Psoas muscle (tissue), 7 donors: ENCODE measurements at regions not wholly inside any gene's neighbourhood (a gene's known extent, or its start where the extent isn't known, plus 50 kb on each side); places are given as distances from the start of the nearest gene placed in this dataset.
"Not testable (repeated sequence)": the region's sequence is repeated elsewhere in the genome, so short reads cannot be mapped to it uniquely, and the experiment has no call there.

Experiments
- ATAC-seq, 4 donors: fragments of 200-7000 bp; cut with Tn5 transposase; one replicate each; pipeline ENCODE4 v1.9.1; 2020; ENCODE audit warnings: moderate library complexity in 3 of 4, mild to moderate bottlenecking in 2 of 4
- DNase-seq, 2 donors: peaks; one replicate each; pipeline ENCODE4 v3.0.0-alpha.2; 2020
- H3K27ac ChIP-seq: fragments of 200-600 bp; one replicate; pipeline ENCODE4 v1.8.0; 2022
- H3K27me3 ChIP-seq, 3 donors: fragments of 200-600 bp in 1 of 3; one replicate each; pipeline versions ENCODE4 v1.6.1 to v1.8.0; 2013 to 2022; ENCODE audit warnings: low read length in 2 of 3, mild to moderate bottlenecking in 2 of 3, moderate library complexity in 1 of 3; ENCODE audit not compliant: insufficient read depth in 3 of 3
- H3K36me3 ChIP-seq, 2 donors: fragments of 200-600 bp in 1 of 2; one replicate each; pipeline versions ENCODE4 v1.6.1 to v1.8.0; 2013 to 2022; ENCODE audit warnings: low read depth in 1 of 2, mild to moderate bottlenecking in 1 of 2, moderate library complexity in 1 of 2; ENCODE audit not compliant: insufficient read depth in 1 of 2
- H3K4me1 ChIP-seq: fragments of 200-600 bp; one replicate; pipeline ENCODE4 v1.8.0; 2022
- H3K4me3 ChIP-seq: fragments of 200-600 bp; one replicate; pipeline ENCODE4 v1.8.0; 2022; ENCODE audit warnings: mild to moderate bottlenecking
- H3K9me3 ChIP-seq: fragments of 200-600 bp; one replicate; pipeline ENCODE4 v1.8.0; 2022
- CTCF ChIP-seq: fragments of 200-600 bp; IDR thresholded peaks from one replicate; pipeline ENCODE4 v1.8.0; 2022; ENCODE audit warnings: antibody characterized with exemption
- WGBS, 3 donors: extraction: QIAGEN DNeasy Blood & Tissue Kit; methylation state at CpG; one replicate each; pipeline versions ENCODE4 v1.1.6 to v1.1.7; 2013; 5-methylcytosine and 5-hydroxymethylcytosine counted together
- intact Hi-C, 2 donors: fragments of 100-400 bp; cut with DNase I; formaldehyde crosslinking; loops; one replicate each; pipeline versions ENCODE4 v1.11.0 to v1.14.2; 2022
- donor health status: healthy with polysubstance abuse.
- donor health status: DM: no; HTN: no; CAD: no; lungs with moderate emphysema.
- donor health status: Bipolar disorder and iron deficiency.
- donor health status: healthy.
- donor health status: DM: yes; HTN: yes; CAD: no.
- donor health status: DM: no; HTN: no; CAD: no.
- donor health status: DM: yes; HTN: yes; CAD: no.

- 87 to 94% (median 91%) methylated on average over 3 of the region's 3 CpGs for WGBS, 3 donors
- no peaks in the 10 kb centered on the region for H3K9me3 ChIP-seq
- no peaks in the 10 kb centered on the region for H3K36me3 ChIP-seq
- no peak for TF ChIP-seq CTCF
- H3K4me1 ChIP-seq = peaks cover 6% of the 10 kb centered on the region
- no peak overlapping the region for H3K4me3 ChIP-seq
- intact Hi-C loops = loop anchor here (2.0 to 10.0 kb wide), 4 partner anchors 151 to 514 kb away; no protein-coding TSS in a partner anchor
- DNase-seq (no peak), ATAC-seq (no peak)
- no peaks in the 10 kb centered on the region for H3K27me3 ChIP-seq
- no peak overlapping the region for H3K27ac ChIP-seq
Observed at GRCh38 chr2:42973726-42974125, 181.3 kb upstream of the HAAO start.

- ATAC-seq, H3K27me3 ChIP-seq, H3K36me3 ChIP-seq, H3K4me3 ChIP-seq, DNase-seq, H3K27ac ChIP-seq, H3K9me3 ChIP-seq: not testable (repeated sequence)
- intact Hi-C loops = loop anchor here (5.0 to 10.0 kb wide), 3 partner anchors 152 to 514 kb away; no protein-coding TSS in a partner anchor
- H3K4me1 ChIP-seq = peaks cover 12% of the 10 kb centered on the region
- 84 to 86% (median 85%) methylated on average over 11 of the region's 11 CpGs for WGBS, 3 donors
Observed at GRCh38 chr2:42972933-42973516, 180.6 kb upstream of the HAAO start.

- no peak for TF ChIP-seq CTCF
- H3K4me3 ChIP-seq = no peak overlapping the region
- intact Hi-C loops = loop anchor here (5.0 to 10.0 kb wide), 3 partner anchors 153 to 515 kb away; no protein-coding TSS in a partner anchor
- H3K27ac ChIP-seq = no peak overlapping the region
- DNase-seq = no peak
- no peaks in the 10 kb centered on the region for H3K27me3 ChIP-seq
- H3K9me3 ChIP-seq = no peaks in the 10 kb centered on the region
- peaks cover 19% of the 10 kb centered on the region for H3K4me1 ChIP-seq
- ATAC-seq = no peak
- 74 to 79% (median 75%) methylated on average over 7 of the region's 7 CpGs for WGBS, 3 donors
- no peaks in the 10 kb centered on the region for H3K36me3 ChIP-seq
Observed at GRCh38 chr2:42971947-42972736, 179.8 kb upstream of the HAAO start.

GRCh38 chr2:42971381-42971780 is 179.0 kb upstream of the HAAO start:
- Histone ChIP-seq H3K27ac (no peak overlapping the region), H3K9me3 (no peaks in the 10 kb centered on the region), H3K36me3 (no peaks in the 10 kb centered on the region), H3K27me3 (no peaks in the 10 kb centered on the region), H3K4me1 (peaks cover 19% of the 10 kb centered on the region), H3K4me3 (no peak overlapping the region)
- 92 to 95% (median 93%) methylated on average over 8 of the region's 8 CpGs for WGBS, 3 donors
- ATAC-seq = no peak
- DNase-seq = no peak
- intact Hi-C loops = loop anchor here (5.0 to 10.0 kb wide), 3 partner anchors 153 to 516 kb away; no protein-coding TSS in a partner anchor
- no peak for TF ChIP-seq CTCF

- WGBS, 3 donors = 96 to 100% (median 96%) methylated on average over 3 of the region's 3 CpGs
- Histone ChIP-seq H3K27ac (no peak overlapping the region), H3K36me3 (no peaks in the 10 kb centered on the region), H3K4me3 (no peak overlapping the region), H3K27me3 (no peaks in the 10 kb centered on the region), H3K9me3 (no peaks in the 10 kb centered on the region), H3K4me1 (peaks cover 24% of the 10 kb centered on the region)
- no peak for TF ChIP-seq CTCF
- intact Hi-C loops = loop anchor here (5.0 to 10.0 kb wide), 3 partner anchors 155 to 517 kb away; no protein-coding TSS in a partner anchor
- ATAC-seq (no peak), DNase-seq (no peak)
Observed at GRCh38 chr2:42970151-42970550, 177.8 kb upstream of the HAAO start.
